H9 (cell line): ENCODE measurements at regions not wholly inside any gene's neighbourhood (a gene's known extent, or its start where the extent isn't known, plus 50 kb on each side); places are given as distances from the start of the nearest gene placed in this dataset.

Experiments used
- DNase-seq: peaks from one replicate; pipeline ENCODE4 v3.0.0-alpha.2; 2017
- H2AFZ ChIP-seq: one replicate; pipeline ENCODE4 v1.6.1; 2013; ENCODE audit warnings: mild to moderate bottlenecking, low read length, control low read depth, moderate library complexity
- H2AK5ac ChIP-seq: 2 replicates; pipeline ENCODE4 v1.6.1; 2013; ENCODE audit warnings: low read length, control low read depth, mixed read lengths; ENCODE audit not compliant: insufficient read length
- H2BK120ac ChIP-seq: one replicate; pipeline ENCODE4 v1.6.1; 2013; ENCODE audit warnings: low read depth, mild to moderate bottlenecking, low read length, control low read depth, inconsistent platforms; ENCODE audit not compliant: poor library complexity, severe bottlenecking
- H2BK12ac ChIP-seq: 2 replicates; pipeline ENCODE4 v1.6.1; 2013; ENCODE audit warnings: low read length, control low read depth, mixed read lengths, low read depth; ENCODE audit not compliant: insufficient read length
- H2BK15ac ChIP-seq: 2 replicates; pipeline ENCODE4 v1.6.1; 2013; ENCODE audit warnings: low read depth, low read length, control low read depth
- H2BK20ac ChIP-seq: one replicate; pipeline ENCODE4 v1.6.1; 2013; ENCODE audit warnings: low read depth, mild to moderate bottlenecking, low read length, control low read depth, inconsistent platforms; ENCODE audit not compliant: poor library complexity, severe bottlenecking
- H2BK5ac ChIP-seq: 2 replicates; pipeline ENCODE4 v1.6.1; 2013; ENCODE audit warnings: low read length, control low read depth, mixed read lengths; ENCODE audit not compliant: insufficient read length
- H3K14ac ChIP-seq: 2 replicates; pipeline ENCODE4 v1.6.1; 2013; ENCODE audit warnings: low read length, control low read depth; ENCODE audit not compliant: insufficient read depth
- H3K18ac ChIP-seq: 2 replicates; pipeline ENCODE4 v1.6.1; 2013; ENCODE audit warnings: low read depth, mild to moderate bottlenecking, mixed read lengths, low read length, control low read depth; ENCODE audit not compliant: insufficient read length
- H3K23ac ChIP-seq: 2 replicates; pipeline ENCODE4 v1.6.1; 2013; ENCODE audit warnings: low read length, control low read depth, mixed read lengths, low read depth; ENCODE audit not compliant: insufficient read length
- H3K23me2 ChIP-seq: 2 replicates; pipeline ENCODE4 v1.6.1; 2013; ENCODE audit warnings: low read depth, mild to moderate bottlenecking, mixed read lengths, low read length, control low read depth; ENCODE audit not compliant: insufficient read length, poor library complexity, severe bottlenecking
- H3K27ac ChIP-seq: 2 replicates; pipeline ENCODE4 v1.5.1; 2013; ENCODE audit warnings: low read length, control low read depth, mixed read lengths, low read depth; ENCODE audit not compliant: insufficient read length
- H3K27me3 ChIP-seq: 2 replicates; pipeline ENCODE4 v1.6.1; 2013; ENCODE audit warnings: low read length, control low read depth, inconsistent platforms; ENCODE audit not compliant: insufficient read depth
- H3K4ac ChIP-seq: 2 replicates; pipeline ENCODE4 v1.6.1; 2013; ENCODE audit warnings: low read depth, mild to moderate bottlenecking, control low read depth, inconsistent platforms, low read length, moderate library complexity
- H3K4me1 ChIP-seq: 2 replicates; pipeline ENCODE4 v1.6.1; 2013; ENCODE audit warnings: low read length, control low read depth, inconsistent platforms; ENCODE audit not compliant: insufficient read depth
- H3K4me2 ChIP-seq: 2 replicates; pipeline ENCODE4 v1.6.1; 2013; ENCODE audit warnings: low read length, control low read depth, mixed read lengths; ENCODE audit not compliant: insufficient read length, insufficient read depth
- H3K56ac ChIP-seq: 2 replicates; pipeline ENCODE4 v1.6.1; 2013; ENCODE audit warnings: low read depth, mild to moderate bottlenecking, mixed read lengths, low read length, control low read depth; ENCODE audit not compliant: insufficient read length
- H3K79me1 ChIP-seq: 2 replicates; pipeline ENCODE4 v1.6.1; 2013; ENCODE audit warnings: low read depth, mild to moderate bottlenecking, moderate library complexity, low read length, control low read depth, inconsistent platforms; ENCODE audit not compliant: insufficient read depth, poor library complexity, severe bottlenecking
- H3K79me2 ChIP-seq: 2 replicates; pipeline ENCODE4 v1.6.1; 2013; ENCODE audit warnings: low read length, control low read depth, inconsistent platforms; ENCODE audit not compliant: insufficient read depth
- H3K9ac ChIP-seq: 2 replicates; pipeline ENCODE4 v1.6.1; 2013; ENCODE audit warnings: low read length, control low read depth, mixed read lengths; ENCODE audit not compliant: insufficient read length; ENCODE audit errors: extremely low read depth
- H3K9me3 ChIP-seq: one replicate; pipeline ENCODE4 v1.6.1; 2013; ENCODE audit warnings: low read depth, low read length, inconsistent platforms; ENCODE audit not compliant: control insufficient read depth
- H3T11ph ChIP-seq: one replicate; pipeline ENCODE4 v1.6.1; 2013; ENCODE audit warnings: mild to moderate bottlenecking, low read length, control low read depth, inconsistent platforms
- H4K20me1 ChIP-seq: one replicate; pipeline ENCODE4 v1.6.1; 2013; ENCODE audit not compliant: control insufficient read depth, insufficient read length, insufficient read depth
- H4K5ac ChIP-seq: 2 replicates; pipeline ENCODE4 v1.6.1; 2013; ENCODE audit warnings: low read depth, mild to moderate bottlenecking, mixed read lengths, low read length, control low read depth; ENCODE audit not compliant: insufficient read length
- H4K8ac ChIP-seq: replicated peaks from 2 replicates; pipeline ENCODE4 v1.6.1; 2013; ENCODE audit warnings: low read length, control low read depth, mixed read lengths, low read depth; ENCODE audit not compliant: insufficient read length
- H4K91ac ChIP-seq: 2 replicates; pipeline ENCODE4 v1.6.1; 2013; ENCODE audit warnings: low read depth, mild to moderate bottlenecking, moderate library complexity, mixed read lengths, low read length, control low read depth; ENCODE audit not compliant: insufficient read length
- H3K27ac Mint-ChIP-seq, 3 experiments: 2 replicates in 2 of 3; 3 replicates in 1 of 3; pipeline ENCODE4 v1.8.0; 2020 to 2021; ENCODE audit warnings: mixed read lengths in 3 of 3, mild to moderate bottlenecking in 1 of 3, moderate library complexity in 1 of 3
- H3K27me3 Mint-ChIP-seq: 2 replicates; pipeline ENCODE4 v1.8.0; 2021; ENCODE audit warnings: low read depth, mild to moderate bottlenecking, moderate library complexity, mixed read lengths
- H3K36me3 Mint-ChIP-seq, 3 experiments: 2 replicates in 2 of 3; 3 replicates in 1 of 3; pipeline ENCODE4 v1.8.0; 2020 to 2021; ENCODE audit warnings: low read depth in 3 of 3, mixed read lengths in 3 of 3; ENCODE audit not compliant: insufficient read depth in 1 of 3
- H3K4me1 Mint-ChIP-seq, 2 experiments: 2 replicates each; pipeline ENCODE4 v1.8.0; 2020; ENCODE audit warnings: mixed read lengths in 2 of 2
- H3K4me3 Mint-ChIP-seq, 2 experiments: 2 replicates in 1 of 2; 3 replicates in 1 of 2; pipeline ENCODE4 v1.8.0; 2020 to 2021; ENCODE audit warnings: mild to moderate bottlenecking in 2 of 2, mixed read lengths in 2 of 2, moderate library complexity in 1 of 2
- H3K9me3 Mint-ChIP-seq, 2 experiments: 2 replicates in 1 of 2; 3 replicates in 1 of 2; pipeline ENCODE4 v1.8.0; 2020; ENCODE audit warnings: mild to moderate bottlenecking in 2 of 2, mixed read lengths in 2 of 2, moderate library complexity in 1 of 2
- TF ChIP-seq, protein P1 (sequence below): fragments of 200-600 bp; sonication (generic); conservative IDR thresholded peaks from 3 replicates; pipeline ENCODE4 v1.8.0; 2021; ENCODE audit warnings: antibody characterized with exemption, mild to moderate bottlenecking

DNA sequence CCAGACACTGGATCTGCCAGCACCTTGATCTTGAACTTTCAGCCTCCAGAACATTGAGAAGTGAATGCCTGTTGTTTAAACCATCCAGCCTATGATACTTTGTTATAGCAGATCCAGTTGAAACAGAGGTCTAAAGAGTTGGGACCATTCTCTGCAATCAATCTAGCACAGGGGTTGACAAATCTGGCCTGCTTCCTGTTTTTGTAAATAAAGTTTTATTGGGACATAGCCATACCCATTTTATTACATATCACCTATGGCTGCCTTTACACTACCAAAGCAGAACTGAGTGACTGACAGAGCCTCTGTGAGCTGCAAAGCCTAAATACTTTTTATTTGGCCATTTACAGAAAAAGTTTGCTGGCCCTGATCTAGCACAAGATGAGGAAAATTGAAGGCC is 62.0 kb downstream of the BARX1 start:
- H2BK5ac ChIP-seq: no peak overlapping the region
- H2BK120ac ChIP-seq: no peak overlapping the region
- no peak overlapping the region for H3K14ac ChIP-seq
- no peaks in the 10 kb centered on the region for H3K4me1 Mint-ChIP-seq
- no peaks in the 10 kb centered on the region for H3K79me1 ChIP-seq
- H2AFZ ChIP-seq: no peak overlapping the region
- no peak overlapping the region for H3K18ac ChIP-seq
- H4K91ac ChIP-seq: no peak overlapping the region
- peaks cover 3 to 8% (median 6%) of the 10 kb centered on the region in 3 experiments; a peak in 4 of 7 replicates for H3K36me3 Mint-ChIP-seq
- H3K9me3 ChIP-seq: peaks cover 4% of the 10 kb centered on the region
- no peak overlapping the region for H3K4me3 Mint-ChIP-seq
- H4K8ac ChIP-seq: no peak overlapping the region
- no peak overlapping the region for H4K5ac ChIP-seq
- no peak overlapping the region for H3K9ac ChIP-seq
- no peaks in the 10 kb centered on the region for H3K27me3 ChIP-seq
- H3K79me2 ChIP-seq: no peaks in the 10 kb centered on the region
- no peaks in the 10 kb centered on the region for H3K23me2 ChIP-seq
- no peak overlapping the region for H3K56ac ChIP-seq
- H2BK12ac ChIP-seq: no peak overlapping the region
- no peak overlapping the region for H2BK15ac ChIP-seq
- TF ChIP-seq, protein P1, sequence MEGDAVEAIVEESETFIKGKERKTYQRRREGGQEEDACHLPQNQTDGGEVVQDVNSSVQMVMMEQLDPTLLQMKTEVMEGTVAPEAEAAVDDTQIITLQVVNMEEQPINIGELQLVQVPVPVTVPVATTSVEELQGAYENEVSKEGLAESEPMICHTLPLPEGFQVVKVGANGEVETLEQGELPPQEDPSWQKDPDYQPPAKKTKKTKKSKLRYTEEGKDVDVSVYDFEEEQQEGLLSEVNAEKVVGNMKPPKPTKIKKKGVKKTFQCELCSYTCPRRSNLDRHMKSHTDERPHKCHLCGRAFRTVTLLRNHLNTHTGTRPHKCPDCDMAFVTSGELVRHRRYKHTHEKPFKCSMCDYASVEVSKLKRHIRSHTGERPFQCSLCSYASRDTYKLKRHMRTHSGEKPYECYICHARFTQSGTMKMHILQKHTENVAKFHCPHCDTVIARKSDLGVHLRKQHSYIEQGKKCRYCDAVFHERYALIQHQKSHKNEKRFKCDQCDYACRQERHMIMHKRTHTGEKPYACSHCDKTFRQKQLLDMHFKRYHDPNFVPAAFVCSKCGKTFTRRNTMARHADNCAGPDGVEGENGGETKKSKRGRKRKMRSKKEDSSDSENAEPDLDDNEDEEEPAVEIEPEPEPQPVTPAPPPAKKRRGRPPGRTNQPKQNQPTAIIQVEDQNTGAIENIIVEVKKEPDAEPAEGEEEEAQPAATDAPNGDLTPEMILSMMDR: no peak
- H2BK20ac ChIP-seq: no peak overlapping the region
- no peak for DNase-seq
- no peak overlapping the region for H3K4ac ChIP-seq
- H3T11ph ChIP-seq: no peak overlapping the region
- H4K20me1 ChIP-seq: no peaks in the 10 kb centered on the region
- no peak overlapping the region for H3K27ac ChIP-seq
- no peak overlapping the region for H3K27ac Mint-ChIP-seq
- H3K9me3 Mint-ChIP-seq: peaks cover 16 to 31% of the 10 kb centered on the region in 2 experiments
- H3K27me3 Mint-ChIP-seq: peaks cover 4% of the 10 kb centered on the region
- H3K4me1 ChIP-seq: no peaks in the 10 kb centered on the region
- H2AK5ac ChIP-seq: no peak overlapping the region
- H3K4me2 ChIP-seq: no peak overlapping the region
- H3K23ac ChIP-seq: no peak overlapping the region
